Caco-2 (cell line): ENCODE measurements at regions not wholly inside any gene's neighbourhood (a gene's known extent, or its start where the extent isn't known, plus 50 kb on each side); places are given as distances from the start of the nearest gene placed in this dataset.

ENCODE experiments used
- BruUV-seq: library from RNA; stranded (reverse); fragments of 400-500 nt; replicated peaks from 2 replicates; lab custom pipeline; 2021; lab: Mats Ljungman, UMichigan
- CTCF ChIA-PET: fragments of 300-600 bp; sonication (Branson Sonifier 250); formaldehyde crosslinking; loops from one replicate; lab custom pipeline; 2022; ENCODE audit warnings: antibody characterized with exemption; lab: Charles Lee
- POLR2A ChIA-PET: fragments of 300-600 bp; sonication (Branson Sonifier 250); formaldehyde crosslinking; loops from one replicate; lab custom pipeline; 2022; ENCODE audit warnings: antibody characterized with exemption; lab: Charles Lee
- DNase-seq, 2 experiments: peaks; one replicate each; pipeline versions ENCODE4 v3.0.0 to v3.0.0-alpha.2; 2020 to 2022
- H3K27me3 ChIP-seq: replicated peaks from 2 replicates; pipeline ENCODE4 v1.6.0; 2011; ENCODE audit warnings: low read length; ENCODE audit not compliant: control insufficient read depth, insufficient read depth
- H3K36me3 ChIP-seq: 2 replicates; pipeline ENCODE4 v1.5.1; 2011; ENCODE audit warnings: low read length; ENCODE audit not compliant: control insufficient read depth, insufficient read depth
- H3K4me1 ChIP-seq: fragments of 250-450 bp; sonication (Bioruptor Pico); 2 replicates; pipeline ENCODE4 v1.5.1; 2020; ENCODE audit warnings: mild to moderate bottlenecking
- H3K4me3 ChIP-seq: 2 replicates; pipeline ENCODE4 v1.5.1; 2011; ENCODE audit warnings: low read depth, mild to moderate bottlenecking, control low read depth, low read length
- H3K9me3 ChIP-seq: fragments of 250-450 bp; sonication (Bioruptor Pico); 2 replicates; pipeline ENCODE4 v1.5.1; 2020; ENCODE audit warnings: mild to moderate bottlenecking, moderate library complexity
- H3K27ac Mint-ChIP-seq: one replicate; pipeline ENCODE4 v1.8.0; 2022; ENCODE audit warnings: mixed read lengths; ENCODE audit not compliant: unreplicated experiment
- H3K27me3 Mint-ChIP-seq: one replicate; pipeline ENCODE4 v1.8.0; 2022; ENCODE audit warnings: mixed read lengths; ENCODE audit not compliant: insufficient read depth, unreplicated experiment
- H3K36me3 Mint-ChIP-seq: one replicate; pipeline ENCODE4 v1.8.0; 2022; ENCODE audit warnings: mild to moderate bottlenecking, mixed read lengths; ENCODE audit not compliant: insufficient read depth, unreplicated experiment
- H3K4me1 Mint-ChIP-seq: one replicate; pipeline ENCODE4 v1.8.0; 2022; ENCODE audit warnings: low read depth, mixed read lengths; ENCODE audit not compliant: unreplicated experiment
- H3K4me3 Mint-ChIP-seq: one replicate; pipeline ENCODE4 v1.8.0; 2022; ENCODE audit warnings: mild to moderate bottlenecking, moderate library complexity, mixed read lengths; ENCODE audit not compliant: unreplicated experiment
- H3K9me3 Mint-ChIP-seq: one replicate; pipeline ENCODE4 v1.8.0; 2022; ENCODE audit warnings: mixed read lengths; ENCODE audit not compliant: unreplicated experiment
- intact Hi-C: fragments of 100-400 bp; cut with micrococcal nuclease; formaldehyde crosslinking; loops from one replicate; pipeline ENCODE4 v1.10.0; 2022; ENCODE audit not compliant: unreplicated experiment
- TF ChIP-seq, protein P1 (sequence below), 2 experiments: fragments of 200-600 bp in 1 of 2; IDR thresholded peaks; 1 replicate in 1 of 2; 2 replicates in 1 of 2; pipeline versions ENCODE4 v1.5.1 to v1.8.0; 2011 to 2022; ENCODE audit warnings: antibody characterized with exemption in 1 of 2, control low read depth in 1 of 2, inconsistent platforms in 1 of 2, low read depth in 1 of 2, low read length in 1 of 2, mild to moderate bottlenecking in 1 of 2, moderate library complexity in 1 of 2; ENCODE audit not compliant: insufficient read depth in 1 of 2, severe bottlenecking in 1 of 2, unreplicated experiment in 1 of 2

GRCh38 chr7:16357921-16358320 lies 63.4 kb downstream of the CRPPA start:
- no peaks in the 10 kb centered on the region; the same call in 1 of the 2 replicates for H3K4me1 ChIP-seq
- H3K9me3 Mint-ChIP-seq = no peaks in the 10 kb centered on the region
- H3K27ac Mint-ChIP-seq = no peak overlapping the region
- H3K4me1 Mint-ChIP-seq = peaks cover 6% of the 10 kb centered on the region
- no peaks in the 10 kb centered on the region for H3K27me3 Mint-ChIP-seq
- no peaks in the 10 kb centered on the region for H3K36me3 Mint-ChIP-seq
- H3K4me3 ChIP-seq = no peak overlapping the region
- TF ChIP-seq, protein P1, sequence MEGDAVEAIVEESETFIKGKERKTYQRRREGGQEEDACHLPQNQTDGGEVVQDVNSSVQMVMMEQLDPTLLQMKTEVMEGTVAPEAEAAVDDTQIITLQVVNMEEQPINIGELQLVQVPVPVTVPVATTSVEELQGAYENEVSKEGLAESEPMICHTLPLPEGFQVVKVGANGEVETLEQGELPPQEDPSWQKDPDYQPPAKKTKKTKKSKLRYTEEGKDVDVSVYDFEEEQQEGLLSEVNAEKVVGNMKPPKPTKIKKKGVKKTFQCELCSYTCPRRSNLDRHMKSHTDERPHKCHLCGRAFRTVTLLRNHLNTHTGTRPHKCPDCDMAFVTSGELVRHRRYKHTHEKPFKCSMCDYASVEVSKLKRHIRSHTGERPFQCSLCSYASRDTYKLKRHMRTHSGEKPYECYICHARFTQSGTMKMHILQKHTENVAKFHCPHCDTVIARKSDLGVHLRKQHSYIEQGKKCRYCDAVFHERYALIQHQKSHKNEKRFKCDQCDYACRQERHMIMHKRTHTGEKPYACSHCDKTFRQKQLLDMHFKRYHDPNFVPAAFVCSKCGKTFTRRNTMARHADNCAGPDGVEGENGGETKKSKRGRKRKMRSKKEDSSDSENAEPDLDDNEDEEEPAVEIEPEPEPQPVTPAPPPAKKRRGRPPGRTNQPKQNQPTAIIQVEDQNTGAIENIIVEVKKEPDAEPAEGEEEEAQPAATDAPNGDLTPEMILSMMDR (IDR thresholded peaks at IDR 0.05; ENCODE audit: insufficient read depth in 1 of 2, low read depth in 1 of 2, low read length in 1 of 2, severe bottlenecking in 1 of 2, unreplicated experiment in 1 of 2) = no peak
- no TSS peak for BruUV-seq
- ChIA-PET CTCF (no interaction called here), POLR2A (no interaction called here)
- no peaks in the 10 kb centered on the region for H3K27me3 ChIP-seq
- no peaks in the 10 kb centered on the region for H3K36me3 ChIP-seq
- H3K4me3 Mint-ChIP-seq = no peak overlapping the region
- intact Hi-C loops = no loop called here
- no peaks in the 10 kb centered on the region for H3K9me3 ChIP-seq
- no peak for DNase-seq

DNA sequence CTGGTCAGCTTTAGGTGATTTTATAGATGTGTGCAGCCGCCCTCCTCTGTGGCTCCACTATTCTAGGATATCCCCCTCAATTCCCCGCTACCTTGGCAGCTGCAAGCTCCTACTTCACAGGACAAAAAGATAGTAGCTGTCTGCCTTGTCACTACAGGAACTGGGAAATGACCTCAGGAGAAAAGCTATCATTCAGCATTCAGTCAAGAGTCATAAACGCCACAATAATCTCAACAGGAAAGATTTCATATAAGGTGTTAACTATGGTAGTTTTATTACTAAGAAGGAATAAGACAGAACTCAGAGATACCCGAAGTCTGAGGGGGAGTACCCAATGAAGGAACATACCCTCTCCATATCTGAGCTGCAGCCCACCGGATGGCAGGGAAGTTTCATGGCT lies 63.9 kb downstream of the CRPPA start:
- H3K4me1 ChIP-seq = no peaks in the 10 kb centered on the region; the same call in 1 of the 2 replicates
- no peak overlapping the region for H3K4me3 ChIP-seq
- BruUV-seq = no TSS peak
- H3K36me3 ChIP-seq = no peaks in the 10 kb centered on the region
- CTCF ChIA-PET = no interaction called here
- Mint-ChIP-seq H3K4me1 (peaks cover 6% of the 10 kb centered on the region), H3K27ac (no peak overlapping the region), H3K36me3 (no peaks in the 10 kb centered on the region), H3K9me3 (no peaks in the 10 kb centered on the region), H3K27me3 (no peaks in the 10 kb centered on the region), H3K4me3 (no peak overlapping the region)
- no peaks in the 10 kb centered on the region for H3K27me3 ChIP-seq
- POLR2A ChIA-PET = no interaction called here
- H3K9me3 ChIP-seq = no peaks in the 10 kb centered on the region
- no peak for DNase-seq
- intact Hi-C loops = no loop called here
- TF ChIP-seq, protein P1 (IDR thresholded peaks at IDR 0.05; ENCODE audit: insufficient read depth in 1 of 2, low read depth in 1 of 2, low read length in 1 of 2, severe bottlenecking in 1 of 2, unreplicated experiment in 1 of 2) = no peak

GRCh38 chr7:16356301-16356958 lies 64.9 kb downstream of the CRPPA start:
- intact Hi-C loops = no loop called here
- DNase-seq = no peak
- ChIA-PET CTCF (no interaction called here), POLR2A (no interaction called here)
- H3K36me3 ChIP-seq = no peaks in the 10 kb centered on the region
- BruUV-seq = no TSS peak
- H3K9me3 ChIP-seq = no peaks in the 10 kb centered on the region
- H3K9me3 Mint-ChIP-seq = no peaks in the 10 kb centered on the region
- no peak overlapping the region for H3K4me3 ChIP-seq
- no peak overlapping the region for H3K27ac Mint-ChIP-seq
- no peak overlapping the region for H3K4me3 Mint-ChIP-seq
- H3K36me3 Mint-ChIP-seq = no peaks in the 10 kb centered on the region
- H3K27me3 ChIP-seq = no peaks in the 10 kb centered on the region
- H3K27me3 Mint-ChIP-seq = no peaks in the 10 kb centered on the region
- TF ChIP-seq, protein P1 (IDR thresholded peaks at IDR 0.05; ENCODE audit: insufficient read depth in 1 of 2, low read depth in 1 of 2, low read length in 1 of 2, severe bottlenecking in 1 of 2, unreplicated experiment in 1 of 2) = no peak
- no peaks in the 10 kb centered on the region; the same call in 1 of the 2 replicates for H3K4me1 ChIP-seq
- H3K4me1 Mint-ChIP-seq = peaks cover 6% of the 10 kb centered on the region
